Fibroblast of lung (primary cell): ENCODE measurements at regions not wholly inside any gene's neighbourhood (a gene's known extent, or its start where the extent isn't known, plus 50 kb on each side); places are given as distances from the start of the nearest gene placed in this dataset.
A peak's percentile ranks its signal among the peaks of the same experiment; 100 is the strongest.

Experiments
- DNase-seq, 2 donors: peaks; one replicate each; pipeline versions ENCODE4 v3.0.0 to v3.0.0-alpha.2; 2010; ENCODE audit warnings: low read depth in 2 of 2
- H2AFZ ChIP-seq: 2 replicates; pipeline ENCODE4 v1.5.1; 2012; ENCODE audit warnings: low read length, control low read depth, inconsistent platforms
- H3K27ac ChIP-seq: 2 replicates; pipeline ENCODE4 v1.5.1; 2011; ENCODE audit warnings: low read length, control low read depth; ENCODE audit not compliant: insufficient read depth
- H3K27me3 ChIP-seq: 2 replicates; pipeline ENCODE4 v1.5.1; 2011; ENCODE audit warnings: mild to moderate bottlenecking, low read length; ENCODE audit not compliant: control insufficient read depth, insufficient read depth
- H3K36me3 ChIP-seq: 2 replicates; pipeline ENCODE4 v1.5.1; 2011; ENCODE audit warnings: low read length; ENCODE audit not compliant: control insufficient read depth, insufficient read depth
- H3K4me1 ChIP-seq: 2 replicates; pipeline ENCODE4 v1.5.1; 2011; ENCODE audit warnings: low read length; ENCODE audit not compliant: control insufficient read depth, insufficient read depth; ENCODE audit errors: extremely low read depth
- H3K4me2 ChIP-seq: 2 replicates; pipeline ENCODE4 v1.5.1; 2011; ENCODE audit warnings: low read length, control low read depth; ENCODE audit not compliant: insufficient read depth; ENCODE audit errors: extremely low read depth
- H3K4me3 ChIP-seq, 4 experiments: fragments of 200-600 bp in 1 of 4; sonication (generic) in 1 of 4; replicated peaks in 1 of 4; 2 replicates each; pipeline ENCODE4 v1.5.1; 2011 to 2016; ENCODE audit warnings: low read length in 4 of 4, low read depth in 3 of 4, mild to moderate bottlenecking in 3 of 4, control low read depth in 2 of 4, inconsistent platforms in 1 of 4, mixed read lengths in 1 of 4; ENCODE audit not compliant: insufficient read depth in 1 of 4; ENCODE audit errors: control extremely low read depth in 1 of 4
- H3K79me2 ChIP-seq: 2 replicates; pipeline ENCODE4 v1.5.1; 2012; ENCODE audit warnings: mild to moderate bottlenecking, low read length, inconsistent platforms; ENCODE audit not compliant: control insufficient read depth, insufficient read depth
- H3K9ac ChIP-seq: 2 replicates; pipeline ENCODE4 v1.5.1; 2011; ENCODE audit warnings: mild to moderate bottlenecking, low read length, control low read depth; ENCODE audit not compliant: insufficient read depth
- H3K9me3 ChIP-seq: 2 replicates; pipeline ENCODE4 v1.5.1; 2012; ENCODE audit warnings: low read depth, low read length; ENCODE audit not compliant: control insufficient read depth, insufficient read depth
- H4K20me1 ChIP-seq: 2 replicates; pipeline ENCODE4 v1.5.1; 2011; ENCODE audit warnings: low read length; ENCODE audit not compliant: control insufficient read depth, insufficient read depth; ENCODE audit errors: extremely low read depth
- EZH2 ChIP-seq: IDR thresholded peaks from 2 replicates; pipeline ENCODE4 v1.5.1; 2012; ENCODE audit warnings: low read length, control low read depth, mild to moderate bottlenecking; ENCODE audit errors: missing control alignments
- TF ChIP-seq, protein P1 (sequence below), 2 donors: IDR thresholded peaks in 1 of 2; conservative IDR thresholded peaks in 1 of 2; 1 replicate in 1 of 2; 2 replicates in 1 of 2; pipeline ENCODE4 v1.5.1; 2011 to 2012; ENCODE audit warnings: low read length in 2 of 2, control low read depth in 1 of 2, inconsistent platforms in 1 of 2, low read depth in 1 of 2, mild to moderate bottlenecking in 1 of 2

DNA sequence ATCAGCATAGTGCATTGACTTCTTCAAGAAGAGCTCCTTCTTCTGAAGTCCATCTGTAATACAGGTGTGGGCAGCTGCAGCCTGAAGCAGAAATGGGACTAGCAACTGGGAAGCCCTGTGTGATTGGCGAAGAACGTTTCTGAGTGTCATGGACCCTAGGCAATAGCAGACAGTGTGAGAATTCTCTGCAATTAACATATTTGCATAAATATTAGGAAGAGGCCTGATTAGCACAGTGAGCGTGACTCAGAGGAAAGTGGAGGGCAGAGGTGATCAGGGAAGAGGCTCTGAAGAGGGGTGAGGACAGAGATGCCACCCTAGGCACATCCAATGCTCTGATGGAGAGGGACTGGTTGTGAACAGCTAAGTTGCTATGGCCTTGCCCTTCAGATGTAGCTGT lies 171.2 kb upstream of the ZBED5 start:
- Histone ChIP-seq H4K20me1 (no peaks in the 10 kb centered on the region), H3K27me3 (no peaks in the 10 kb centered on the region), H3K79me2 (no peaks in the 10 kb centered on the region), H3K36me3 (no peaks in the 10 kb centered on the region), H3K4me3 (no peak overlapping the region), H3K4me1 (peaks cover 14% of the 10 kb centered on the region), H3K9ac (no peak overlapping the region), H2AFZ (no peak overlapping the region), H3K4me2 (no peak overlapping the region), H3K9me3 (no peaks in the 10 kb centered on the region), H3K27ac (no peak overlapping the region)
- TF ChIP-seq, protein P1, sequence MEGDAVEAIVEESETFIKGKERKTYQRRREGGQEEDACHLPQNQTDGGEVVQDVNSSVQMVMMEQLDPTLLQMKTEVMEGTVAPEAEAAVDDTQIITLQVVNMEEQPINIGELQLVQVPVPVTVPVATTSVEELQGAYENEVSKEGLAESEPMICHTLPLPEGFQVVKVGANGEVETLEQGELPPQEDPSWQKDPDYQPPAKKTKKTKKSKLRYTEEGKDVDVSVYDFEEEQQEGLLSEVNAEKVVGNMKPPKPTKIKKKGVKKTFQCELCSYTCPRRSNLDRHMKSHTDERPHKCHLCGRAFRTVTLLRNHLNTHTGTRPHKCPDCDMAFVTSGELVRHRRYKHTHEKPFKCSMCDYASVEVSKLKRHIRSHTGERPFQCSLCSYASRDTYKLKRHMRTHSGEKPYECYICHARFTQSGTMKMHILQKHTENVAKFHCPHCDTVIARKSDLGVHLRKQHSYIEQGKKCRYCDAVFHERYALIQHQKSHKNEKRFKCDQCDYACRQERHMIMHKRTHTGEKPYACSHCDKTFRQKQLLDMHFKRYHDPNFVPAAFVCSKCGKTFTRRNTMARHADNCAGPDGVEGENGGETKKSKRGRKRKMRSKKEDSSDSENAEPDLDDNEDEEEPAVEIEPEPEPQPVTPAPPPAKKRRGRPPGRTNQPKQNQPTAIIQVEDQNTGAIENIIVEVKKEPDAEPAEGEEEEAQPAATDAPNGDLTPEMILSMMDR (conservative IDR thresholded peaks at IDR 0.05 in 1 of 2, IDR thresholded peaks at IDR 0.05 in 1 of 2; ENCODE audit: low read depth in 1 of 2, low read length in 2 of 2), result no peak
- no peak for TF ChIP-seq EZH2
- DNase-seq, result no peak

DNA sequence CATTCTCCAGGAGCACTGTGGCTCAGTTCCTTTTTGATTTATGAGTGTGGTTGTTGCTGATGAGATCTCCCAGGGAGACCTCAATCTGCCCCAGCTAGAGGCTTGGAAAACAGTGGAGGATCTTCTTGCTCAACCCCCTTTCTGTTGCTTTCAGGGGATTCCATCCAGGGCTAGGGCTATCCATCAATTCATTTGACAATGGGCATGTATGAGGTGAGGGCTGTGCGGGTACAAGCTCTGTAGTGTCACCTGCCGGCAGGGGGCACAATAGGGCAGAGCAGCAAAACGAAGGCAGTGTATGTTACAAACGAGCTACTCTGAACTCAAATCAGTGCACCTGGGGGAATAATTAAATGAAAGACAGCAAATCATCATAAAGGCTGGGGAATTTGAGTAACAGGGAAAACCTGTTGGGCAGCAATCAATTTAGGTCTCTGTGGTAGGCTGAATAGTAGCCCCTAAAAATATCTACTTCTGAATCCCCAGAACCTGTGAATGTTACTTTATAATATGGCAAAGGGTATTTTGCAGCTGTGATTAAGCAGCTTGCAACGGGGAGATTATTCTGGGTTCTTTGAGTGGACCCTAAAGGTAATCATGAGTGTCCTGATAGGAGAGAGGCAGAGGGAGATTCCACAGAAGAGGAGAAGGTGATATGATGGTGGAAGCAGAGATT lies 170.3 kb upstream of the ZBED5 start:
- Histone ChIP-seq H3K27me3 (no peaks in the 10 kb centered on the region), H3K36me3 (no peaks in the 10 kb centered on the region), H3K4me3 (no peak overlapping the region), H4K20me1 (no peaks in the 10 kb centered on the region), H3K79me2 (no peaks in the 10 kb centered on the region), H3K9me3 (no peaks in the 10 kb centered on the region), H3K9ac (no peak overlapping the region), H3K4me2 (no peak overlapping the region), H3K4me1 (peaks cover 14% of the 10 kb centered on the region), H3K27ac (no peak overlapping the region), H2AFZ (no peak overlapping the region)
- DNase-seq, result peak; percentile 50 to 59
- TF ChIP-seq EZH2, result no peak
- TF ChIP-seq, protein P1 (conservative IDR thresholded peaks at IDR 0.05 in 1 of 2, IDR thresholded peaks at IDR 0.05 in 1 of 2; ENCODE audit: low read depth in 1 of 2, low read length in 2 of 2), result peak; percentile 76 to 82

DNA sequence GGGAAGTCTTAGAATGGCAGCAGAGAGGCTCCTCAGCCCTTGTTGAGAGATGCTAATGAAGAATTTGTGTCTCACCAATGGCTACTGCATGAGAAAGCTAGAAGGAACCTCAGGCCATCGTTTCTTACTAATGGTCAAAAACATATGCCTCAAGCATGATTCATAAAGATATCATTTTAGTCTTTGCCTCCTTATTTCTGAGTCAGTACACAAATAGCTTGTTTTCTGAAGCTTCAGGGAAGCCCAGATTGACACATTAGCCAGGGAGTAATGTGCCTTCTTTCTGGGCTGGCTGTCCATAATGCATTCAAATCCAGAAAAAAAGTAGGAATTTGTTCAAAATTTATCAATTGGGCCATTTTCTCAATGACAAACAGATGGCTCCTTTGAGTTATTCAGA lies 169.4 kb upstream of the ZBED5 start:
- Histone ChIP-seq H3K79me2 (no peaks in the 10 kb centered on the region), H2AFZ (no peak overlapping the region), H3K9me3 (no peaks in the 10 kb centered on the region), H3K36me3 (no peaks in the 10 kb centered on the region), H3K4me1 (peaks cover 14% of the 10 kb centered on the region), H3K4me3 (no peak overlapping the region), H3K27me3 (no peaks in the 10 kb centered on the region), H3K27ac (no peak overlapping the region), H3K4me2 (no peak overlapping the region), H4K20me1 (no peaks in the 10 kb centered on the region), H3K9ac (no peak overlapping the region)
- TF ChIP-seq EZH2, result no peak
- TF ChIP-seq, protein P1 (conservative IDR thresholded peaks at IDR 0.05 in 1 of 2, IDR thresholded peaks at IDR 0.05 in 1 of 2; ENCODE audit: low read depth in 1 of 2, low read length in 2 of 2), result no peak
- DNase-seq, result peak; percentile 68 to 84
